ENCODE measurements at regions not wholly inside any gene's neighbourhood (a gene's known extent, or its start where the extent isn't known, plus 50 kb on each side); places are given as distances from the start of the nearest gene placed in this dataset.

DNA sequence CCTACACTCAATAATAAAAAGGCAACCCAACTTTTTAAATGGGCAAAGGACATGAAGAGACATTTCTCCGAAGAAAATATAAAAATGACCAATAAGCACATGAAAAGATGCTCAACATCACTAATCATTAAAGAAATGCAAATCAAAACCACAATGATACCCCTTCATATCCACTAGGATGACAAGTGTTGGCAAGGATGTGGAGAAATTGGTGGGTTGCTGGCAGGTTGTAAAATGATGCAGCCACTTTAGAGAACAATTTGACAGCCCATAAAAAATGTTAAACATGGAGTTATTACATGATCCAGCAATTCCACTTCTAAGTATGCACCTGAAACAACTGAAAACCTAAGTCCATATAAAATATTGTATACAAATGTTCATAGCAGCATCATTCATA is 73.2 kb upstream of the LMO2 start:
- no peak for TF ChIP-seq EZH2phosphoT487 (IDR thresholded peaks at IDR 0.05)
- TF ChIP-seq CTCF (IDR thresholded peaks at IDR 0.05) = no peak
